ENCODE measurements at regions not wholly inside any gene's neighbourhood (a gene's known extent, or its start where the extent isn't known, plus 50 kb on each side); places are given as distances from the start of the nearest gene placed in this dataset.
A peak's percentile ranks its signal among the peaks of the same experiment; 100 is the strongest.
"Not testable (repeated sequence)": the region's sequence is repeated elsewhere in the genome, so short reads cannot be mapped to it uniquely, and the experiment has no call there.

DNA sequence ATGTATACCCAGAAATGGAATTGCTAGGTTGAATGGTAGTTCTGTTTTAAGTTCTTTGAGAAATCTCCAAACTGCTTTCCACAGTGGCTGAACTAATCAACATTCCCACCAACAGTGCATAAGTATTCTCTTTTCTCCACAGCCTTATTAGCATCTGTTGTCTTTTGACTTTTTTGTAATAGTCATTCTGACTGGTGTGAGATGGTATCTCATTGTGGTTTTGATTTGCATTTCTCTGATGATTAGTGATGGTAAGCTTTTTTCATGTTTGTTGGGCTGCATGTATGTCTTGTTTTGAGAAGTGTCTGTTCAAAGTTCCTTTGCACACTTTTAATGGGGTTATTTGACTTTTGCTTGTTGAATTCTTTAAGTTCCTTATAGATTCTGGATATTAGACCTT lies 52.4 kb upstream of the EHHADH start:
- not testable (repeated sequence) for DNase-seq (ENCODE audit: low read depth)

DNA sequence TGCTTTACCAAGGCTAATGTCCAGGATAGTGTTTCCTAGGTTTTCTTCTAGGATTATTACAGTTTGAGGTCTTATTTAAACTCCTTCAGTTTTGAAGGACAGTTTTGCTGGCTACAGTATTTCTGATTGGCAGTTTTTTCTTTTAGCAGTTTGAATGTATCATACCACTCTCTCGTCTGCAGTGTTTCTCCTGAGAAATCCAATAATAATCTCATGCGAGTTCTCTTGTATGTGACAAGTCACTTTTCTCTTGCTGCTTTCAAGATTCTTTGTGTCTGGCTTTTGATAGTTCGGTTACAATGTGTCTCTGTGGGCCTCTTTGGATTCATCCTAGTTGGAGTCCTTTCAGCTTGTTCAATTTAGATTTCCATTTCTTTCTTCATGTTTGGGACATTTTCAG lies 53.0 kb upstream of the EHHADH start:
- DNase-seq (ENCODE audit: low read depth) = no peak

DNA sequence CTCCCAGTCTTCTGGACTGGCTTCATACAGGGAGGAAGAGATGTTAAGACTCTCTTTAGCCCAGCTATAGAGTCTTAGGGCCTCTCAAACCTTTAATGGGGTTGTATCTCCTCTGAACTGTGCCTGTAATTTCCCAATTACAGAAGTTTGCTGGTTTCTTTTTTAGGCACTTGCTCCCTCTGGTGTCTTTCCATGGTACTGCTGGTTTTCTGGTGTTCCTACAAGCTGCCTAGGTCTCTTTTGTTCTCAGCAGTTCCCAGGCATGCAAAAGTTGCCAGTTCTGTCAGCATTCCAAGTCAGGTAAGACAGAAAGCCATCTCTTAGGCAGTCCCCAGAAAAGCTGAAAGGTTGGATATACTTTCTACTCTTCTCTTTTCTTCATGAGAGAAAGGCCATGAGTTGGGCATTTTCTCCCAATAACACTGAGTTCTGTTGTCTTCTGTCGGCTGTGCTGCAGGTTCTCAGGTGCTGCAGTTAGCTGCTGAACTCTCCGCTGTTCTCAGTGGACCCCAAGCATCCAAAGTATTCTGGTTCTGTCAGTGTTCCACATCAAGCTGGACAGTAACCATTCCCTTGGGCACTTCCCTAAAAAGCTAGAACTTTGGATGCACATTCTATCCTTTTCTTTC lies 54.4 kb upstream of the EHHADH start:
- peak; percentile 71 for DNase-seq (ENCODE audit: low read depth)

DNA sequence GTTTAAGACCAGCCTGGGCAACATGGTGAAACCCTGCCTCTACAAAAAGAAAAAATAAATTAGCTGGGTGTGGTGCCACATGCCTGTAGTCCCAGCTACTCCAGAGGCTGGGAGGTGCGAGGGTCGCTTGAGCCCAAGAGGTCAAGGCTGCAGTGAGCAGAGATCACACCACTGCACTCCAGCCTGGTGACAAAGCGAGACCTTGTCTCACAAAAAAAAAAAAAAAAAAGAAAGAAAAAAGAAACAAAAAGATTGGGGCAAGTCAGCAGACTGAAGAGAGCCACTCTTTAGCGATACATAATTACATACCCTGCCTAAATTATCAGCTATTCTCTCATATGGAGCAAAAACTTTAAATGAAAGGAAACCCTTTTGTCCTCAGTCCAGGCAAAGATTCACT lies 53.6 kb upstream of the MAP3K13 start:
- no peak for DNase-seq (ENCODE audit: low read depth)

DNA sequence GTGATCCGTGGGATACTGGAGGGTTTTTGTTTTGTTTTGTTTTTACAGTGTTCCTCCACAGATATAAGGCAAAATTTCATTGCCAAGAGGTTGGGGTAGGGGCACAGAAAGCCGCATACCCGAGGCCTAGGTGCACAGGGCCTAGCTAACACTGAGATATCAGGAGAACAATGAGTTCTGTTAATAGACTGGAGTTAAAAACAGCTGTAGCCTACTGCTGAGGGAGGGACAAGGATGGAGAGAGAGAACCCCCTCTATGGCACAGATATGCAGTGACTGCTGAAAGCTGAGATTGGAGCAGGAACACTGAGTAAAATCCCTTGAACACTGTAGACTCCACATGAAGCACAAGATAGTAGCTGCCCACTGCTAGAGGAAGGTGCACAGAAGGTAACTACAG lies 53.1 kb upstream of the MAP3K13 start:
- no peak for DNase-seq (ENCODE audit: low read depth)

DNA sequence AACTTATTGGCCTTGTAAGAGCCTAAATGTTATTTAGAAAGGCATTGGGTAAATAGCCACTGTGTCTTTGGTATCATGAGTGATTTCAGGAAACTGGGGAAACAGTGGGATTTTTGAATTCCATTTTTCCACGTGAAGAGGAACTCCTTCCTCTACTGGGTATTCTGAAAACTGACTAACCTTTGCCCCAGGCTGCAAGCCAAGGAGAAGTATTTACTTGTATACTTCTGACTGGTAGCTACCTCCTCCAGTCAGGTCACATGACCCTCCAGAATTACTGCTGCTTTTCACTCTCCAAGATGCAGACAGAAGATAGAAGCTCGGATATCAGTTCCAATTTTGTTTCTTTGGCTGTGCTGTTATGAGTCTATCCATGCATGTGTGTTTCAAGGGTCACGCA lies 50.9 kb upstream of the MAP3K13 start:
- DNase-seq (ENCODE audit: low read depth) = no peak
